Tibial nerve (tissue), 4 donors: ENCODE measurements at regions not wholly inside any gene's neighbourhood (a gene's known extent, or its start where the extent isn't known, plus 50 kb on each side); places are given as distances from the start of the nearest gene placed in this dataset.

Experiments used
- DNase-seq, 2 donors: peaks; one replicate each; pipeline ENCODE4 v3.0.0-alpha.2; 2019; ENCODE audit warnings: low spot score in 2 of 2
- H3K27ac ChIP-seq, 4 donors: fragments of 200-600 bp; sonication (generic) in 3 of 4; one replicate each; pipeline ENCODE4 v1.5.1; 2017 to 2019; ENCODE audit warnings: mild to moderate bottlenecking in 1 of 4
- H3K27me3 ChIP-seq, 2 donors: fragments of 200-600 bp; sonication (generic) in 1 of 2; one replicate each; pipeline versions ENCODE4 v1.5.1 to v1.6.0; 2017 to 2019
- H3K36me3 ChIP-seq, 3 donors: fragments of 200-600 bp; sonication (generic); one replicate each; pipeline ENCODE4 v1.5.1; 2018 to 2019
- H3K4me1 ChIP-seq, 4 donors: fragments of 200-600 bp; sonication (generic) in 3 of 4; one replicate each; pipeline ENCODE4 v1.5.1; 2017 to 2019
- H3K4me3 ChIP-seq, 4 donors: fragments of 200-600 bp; sonication (generic) in 3 of 4; one replicate each; pipeline ENCODE4 v1.5.1; 2017 to 2019; ENCODE audit warnings: mild to moderate bottlenecking in 1 of 4, moderate library complexity in 1 of 4
- H3K9me3 ChIP-seq, 4 donors: fragments of 200-600 bp; sonication (generic) in 3 of 4; one replicate each; pipeline ENCODE4 v1.5.1; 2017 to 2019
- CTCF ChIP-seq, 5 experiments: fragments of 200-600 bp in 3 of 5; fragments of 450-650 bp in 2 of 5; sonication (generic) in 3 of 5; IDR thresholded peaks; one replicate each; pipeline ENCODE4 v1.5.1; 2016 to 2019; ENCODE audit warnings: antibody characterized with exemption in 5 of 5, mild to moderate bottlenecking in 3 of 5, moderate library complexity in 2 of 5
- EP300 ChIP-seq, 2 donors: sonication (generic); formaldehyde crosslinking; IDR thresholded peaks; one replicate each; pipeline ENCODE4 v1.6.1; 2017; ENCODE audit warnings: antibody characterized with exemption in 2 of 2, mild to moderate bottlenecking in 1 of 2
- POLR2A ChIP-seq, 2 donors: fragments of 450-650 bp; IDR thresholded peaks; one replicate each; pipeline ENCODE4 v1.6.1; 2017; ENCODE audit warnings: antibody characterized with exemption in 2 of 2, mild to moderate bottlenecking in 2 of 2, moderate library complexity in 2 of 2
- WGBS, 2 donors: methylation state at CpG; one replicate each; pipeline ENCODE4 v1.1.5; 2018; 5-methylcytosine and 5-hydroxymethylcytosine counted together

- no peaks in the 10 kb centered on the region for H3K9me3 ChIP-seq
- no peak for TF ChIP-seq EP300 (IDR thresholded peaks at IDR 0.05)
- no peak for TF ChIP-seq CTCF (IDR thresholded peaks at IDR 0.05)
- no peak for TF ChIP-seq POLR2A (IDR thresholded peaks at IDR 0.05)
- H3K36me3 ChIP-seq, result no peaks in the 10 kb centered on the region
- no peak overlapping the region for H3K4me3 ChIP-seq
- no peak for DNase-seq
- no peaks in the 10 kb centered on the region for H3K4me1 ChIP-seq
- H3K27ac ChIP-seq, result no peak overlapping the region
- no peaks in the 10 kb centered on the region for H3K27me3 ChIP-seq
These were observed 85.3 kb upstream of the ATP2B1 start for GRCh38 chr12:89793946-89794345.

- no peak for TF ChIP-seq CTCF (IDR thresholded peaks at IDR 0.05)
- no peak for TF ChIP-seq POLR2A (IDR thresholded peaks at IDR 0.05)
- no peak for TF ChIP-seq EP300 (IDR thresholded peaks at IDR 0.05)
- no peaks in the 10 kb centered on the region for H3K36me3 ChIP-seq
- no peak overlapping the region for H3K27ac ChIP-seq
- 72% methylated on average over 2 of the region's 2 CpGs for whole genome bisulfite sequencing, 2 donors
- H3K4me1 ChIP-seq, result no peaks in the 10 kb centered on the region
- no peaks in the 10 kb centered on the region for H3K27me3 ChIP-seq
- H3K4me3 ChIP-seq, result no peak overlapping the region
- peaks cover 0 to 3% (median 0%) of the 10 kb centered on the region in 4 donors for H3K9me3 ChIP-seq
- no peak for DNase-seq
These were observed 82.6 kb upstream of the ATP2B1 start for GRCh38 chr12:89791286-89791685.

- no peaks in the 10 kb centered on the region for H3K27me3 ChIP-seq
- WGBS, 2 donors, result 19 to 26% methylated on average over 1 of the region's 1 CpG
- H3K27ac ChIP-seq, result no peak overlapping the region
- TF ChIP-seq EP300 (IDR thresholded peaks at IDR 0.05), result peak; percentile 41 to 75
- TF ChIP-seq POLR2A (IDR thresholded peaks at IDR 0.05), result no peak
- TF ChIP-seq CTCF (IDR thresholded peaks at IDR 0.05), result no peak
- no peak overlapping the region for H3K4me3 ChIP-seq
- no peak for DNase-seq
- H3K9me3 ChIP-seq, result peaks cover 0 to 8% (median 0%) of the 10 kb centered on the region in 4 donors
- no peaks in the 10 kb centered on the region for H3K36me3 ChIP-seq
- H3K4me1 ChIP-seq, result no peaks in the 10 kb centered on the region
These were observed 81.2 kb upstream of the ATP2B1 start for GRCh38 chr12:89789862-89790261.

GRCh38 chr12:89787763-89788162, 79.1 kb upstream of the ATP2B1 start:
- 65 to 76% methylated on average over 2 of the region's 2 CpGs for WGBS, 2 donors

More at GRCh38 chr12:89787763-89788162, 79.1 kb upstream of the ATP2B1 start:
- no peaks in the 10 kb centered on the region for H3K36me3 ChIP-seq
- DNase-seq, result no peak
- peaks cover 0 to 4% (median 0%) of the 10 kb centered on the region in 4 donors for H3K4me1 ChIP-seq
- peaks cover 0 to 8% (median 0%) of the 10 kb centered on the region in 4 donors for H3K9me3 ChIP-seq
- H3K27me3 ChIP-seq, result no peaks in the 10 kb centered on the region
- no peak overlapping the region for H3K27ac ChIP-seq
- no peak overlapping the region for H3K4me3 ChIP-seq
- no peak for TF ChIP-seq EP300 (IDR thresholded peaks at IDR 0.05)
- TF ChIP-seq CTCF (IDR thresholded peaks at IDR 0.05), result no peak
- no peak for TF ChIP-seq POLR2A (IDR thresholded peaks at IDR 0.05)
